ENCODE measurements at regions not wholly inside any gene's neighbourhood (a gene's known extent, or its start where the extent isn't known, plus 50 kb on each side); places are given as distances from the start of the nearest gene placed in this dataset.

- intact Hi-C loops (cut with micrococcal nuclease; ENCODE audit: unreplicated experiment) (no loop called here), in situ Hi-C loops (cut with HindIII; ENCODE audit: extremely low pct_ligation_motif_present, low pct_unique_long_range_greater_than_20kb) (no loop called here)
- Histone ChIP-seq H3K4me3 (replicated peaks in 1 of 3; ENCODE audit: insufficient read depth in 1 of 3, low read depth in 2 of 3, low read length in 3 of 3) (no peak overlapping the region), H3K9me3 (ENCODE audit: low read length) (no peaks in the 10 kb centered on the region), H3K27me3 (ENCODE audit: control insufficient read depth in 1 of 2, insufficient read depth in 2 of 2, low read length in 2 of 2) (no peaks in the 10 kb centered on the region), H3K36me3 (replicated peaks in 1 of 2; ENCODE audit: control insufficient read depth in 1 of 2, insufficient read depth in 2 of 2, low read length in 2 of 2) (no peaks in the 10 kb centered on the region), H3K9ac (ENCODE audit: insufficient read depth, low read depth, low read length) (no peak overlapping the region), H2AFZ (ENCODE audit: low read length) (no peak overlapping the region), H3K27ac (ENCODE audit: extremely low read length, insufficient read depth, low read length) (no peak overlapping the region), H3K79me2 (ENCODE audit: insufficient read depth, low read length) (no peaks in the 10 kb centered on the region), H4K20me1 (ENCODE audit: insufficient read depth, low read length) (no peaks in the 10 kb centered on the region), H3K4me2 (ENCODE audit: low read depth, low read length) (no peak overlapping the region), H3K4me1 (ENCODE audit: insufficient read depth, low read length) (no peaks in the 10 kb centered on the region)
- DNase-seq (ENCODE audit: low spot score) (no peak), ATAC-seq (no peak), FAIRE-seq (no peak)
- no peak for TF ChIP-seq BCLAF1 (IDR thresholded peaks at IDR 0.05)
- no peak for TF ChIP-seq ZFP91 (CRISPR knock-in tag; IDR thresholded peaks at IDR 0.05; ENCODE audit: borderline replicate concordance)
- no peak for TF ChIP-seq ZBTB43 (CRISPR knock-in tag; conservative IDR thresholded peaks at IDR 0.05)
- TF ChIP-seq KDM5A (IDR thresholded peaks at IDR 0.05; ENCODE audit: borderline replicate concordance, low read length) = no peak
- no peak for TF ChIP-seq LBX2 (CRISPR knock-in tag; IDR thresholded peaks at IDR 0.05; ENCODE audit: borderline replicate concordance)
- no peak for TF ChIP-seq SIX1 (CRISPR knock-in tag; IDR thresholded peaks at IDR 0.05; ENCODE audit: borderline replicate concordance)
- TF ChIP-seq ZSCAN31 (CRISPR knock-in tag; IDR thresholded peaks at IDR 0.05; ENCODE audit: low read depth) = no peak
- TF ChIP-seq PHF21A (CRISPR knock-in tag; IDR thresholded peaks at IDR 0.05) = no peak
- POLR2A ChIA-PET = no interaction called here
- CTCF ChIA-PET (ENCODE audit: low intra/inter-chr PET ratio, low total read pairs) = no interaction called here
- 0% methylated on average over 3 of the region's 3 CpGs for whole genome bisulfite sequencing (ENCODE audit: low lambda C conversion rate)
- no TSS peak for BruUV-seq (replicated peaks)
These were observed 210.0 kb downstream of the KLHL4 start for GRCh38 chrX:87727620-87728019.

Measured in HepG2 (cell line).